PC-3 (cell line): ENCODE measurements at regions not wholly inside any gene's neighbourhood (a gene's known extent, or its start where the extent isn't known, plus 50 kb on each side); places are given as distances from the start of the nearest gene placed in this dataset.

Experiments
- ATAC-seq: fragments of 200-7000 bp; cut with Tn5 transposase; 2 replicates; pipeline ENCODE4 v1.9.1; 2020; ENCODE audit warnings: mild to moderate bottlenecking, moderate library complexity
- BruUV-seq: library from RNA; stranded (reverse); fragments of 400-500 nt; replicated peaks from 2 replicates; lab custom pipeline; 2021; lab: Mats Ljungman, UMichigan
- CTCF ChIA-PET: fragments of 300-600 bp; sonication (Branson Sonifier 250); formaldehyde crosslinking; loops from one replicate; lab custom pipeline; 2022; ENCODE audit warnings: antibody characterized with exemption; lab: Charles Lee
- POLR2A ChIA-PET: fragments of 300-600 bp; sonication (Branson Sonifier 250); formaldehyde crosslinking; loops from one replicate; lab custom pipeline; 2022; ENCODE audit warnings: antibody characterized with exemption; ENCODE audit not compliant: unreplicated experiment; lab: Charles Lee
- DNase-seq: peaks from one replicate; pipeline ENCODE4 v3.0.0-alpha.2; 2015
- H2AFZ ChIP-seq: fragments of 300-600 bp; sonication (generic); 2 replicates; pipeline ENCODE4 v1.6.0; 2016; ENCODE audit warnings: antibody characterized with exemption, low read length
- H3F3A ChIP-seq: fragments of 300-600 bp; sonication (generic); one replicate; pipeline ENCODE4 v1.6.0; 2017; ENCODE audit warnings: antibody characterized with exemption, low read length, control low read depth, mild to moderate bottlenecking; ENCODE audit not compliant: unreplicated experiment
- H3K27ac ChIP-seq: fragments of 300-600 bp; sonication (generic); 2 replicates; pipeline ENCODE4 v1.5.1; 2016; ENCODE audit warnings: mild to moderate bottlenecking, low read length
- H3K27me3 ChIP-seq: fragments of 300-600 bp; sonication (generic); 2 replicates; pipeline ENCODE4 v1.6.1; 2016; ENCODE audit warnings: low read length, mixed read lengths
- H3K36me3 ChIP-seq: fragments of 300-600 bp; sonication (generic); 2 replicates; pipeline ENCODE4 v1.6.1; 2016; ENCODE audit warnings: low read depth, mixed run types, low read length, mixed read lengths
- H3K4me1 ChIP-seq: fragments of 300-600 bp; sonication (generic); 2 replicates; pipeline ENCODE4 v1.5.1; 2016; ENCODE audit warnings: low read length; ENCODE audit not compliant: insufficient read depth
- H3K4me2 ChIP-seq: fragments of 300-600 bp; sonication (generic); 2 replicates; pipeline ENCODE4 v1.6.0; 2016; ENCODE audit warnings: low read length
- H3K4me3 ChIP-seq: fragments of 300-600 bp; sonication (generic); 2 replicates; pipeline ENCODE4 v1.5.1; 2016; ENCODE audit warnings: mild to moderate bottlenecking, low read length, mixed read lengths
- H3K79me2 ChIP-seq: fragments of 300-600 bp; sonication (generic); 2 replicates; pipeline ENCODE4 v1.6.1; 2017; ENCODE audit warnings: low read length, mixed read lengths
- H3K9ac ChIP-seq: fragments of 300-600 bp; sonication (generic); 2 replicates; pipeline ENCODE4 v1.6.0; 2016; ENCODE audit warnings: mild to moderate bottlenecking, low read length
- H3K9me2 ChIP-seq: fragments of 300-600 bp; sonication (generic); replicated peaks from 2 replicates; pipeline ENCODE4 v1.6.1; 2016; ENCODE audit warnings: mixed run types, low read length, mixed read lengths
- H3K9me3 ChIP-seq: fragments of 300-600 bp; sonication (generic); 2 replicates; pipeline ENCODE4 v1.6.1; 2016; ENCODE audit warnings: low read length, mixed read lengths
- H4K20me1 ChIP-seq: fragments of 300-600 bp; sonication (generic); 2 replicates; pipeline ENCODE4 v1.6.1; 2016; ENCODE audit warnings: low read length, mixed read lengths
- EZH2 ChIP-seq: fragments of 300-600 bp; sonication (generic); IDR thresholded peaks from one replicate; pipeline ENCODE4 v1.6.1; 2017; ENCODE audit warnings: antibody characterized with exemption, mild to moderate bottlenecking, low read length; ENCODE audit not compliant: unreplicated experiment
- EZH2phosphoT487 ChIP-seq: fragments of 300-600 bp; sonication (generic); IDR thresholded peaks from 2 replicates; pipeline ENCODE4 v1.6.1; 2018; ENCODE audit warnings: mild to moderate bottlenecking, antibody characterized with exemption, low read length, borderline replicate concordance
- intact Hi-C: fragments of 100-400 bp; cut with micrococcal nuclease; formaldehyde crosslinking; loops from 2 replicates; pipeline ENCODE4 v1.9.0; 2023
- TF ChIP-seq, protein P1 (sequence below): fragments of 300-600 bp; sonication (generic); conservative IDR thresholded peaks from 2 replicates; pipeline ENCODE4 v1.5.1; 2017; ENCODE audit warnings: antibody characterized with exemption, low read depth, mild to moderate bottlenecking, low read length

DNA sequence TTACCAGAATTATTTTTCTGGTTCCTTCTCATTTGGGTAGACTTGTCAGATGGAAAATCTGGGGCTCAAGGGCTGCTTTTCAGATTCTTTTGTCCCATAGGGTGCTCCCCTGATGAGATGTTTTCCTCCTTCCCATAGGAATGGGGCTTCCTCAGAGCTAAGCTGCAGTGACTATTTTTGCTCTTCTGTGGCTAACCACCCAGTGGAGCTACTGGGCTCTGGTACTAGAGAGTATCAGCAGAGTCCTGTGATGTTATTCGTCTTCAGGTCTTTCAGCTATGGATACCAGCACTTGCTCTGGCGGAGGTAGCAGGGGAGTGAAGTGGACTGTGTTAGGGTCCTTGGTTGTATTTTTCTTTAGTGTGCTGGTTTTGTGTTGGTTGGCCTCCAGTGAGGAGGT, 716.1 kb upstream of the LMO3 start:
- TF ChIP-seq EZH2phosphoT487 (no peak), EZH2 (no peak)
- TF ChIP-seq, protein P1, sequence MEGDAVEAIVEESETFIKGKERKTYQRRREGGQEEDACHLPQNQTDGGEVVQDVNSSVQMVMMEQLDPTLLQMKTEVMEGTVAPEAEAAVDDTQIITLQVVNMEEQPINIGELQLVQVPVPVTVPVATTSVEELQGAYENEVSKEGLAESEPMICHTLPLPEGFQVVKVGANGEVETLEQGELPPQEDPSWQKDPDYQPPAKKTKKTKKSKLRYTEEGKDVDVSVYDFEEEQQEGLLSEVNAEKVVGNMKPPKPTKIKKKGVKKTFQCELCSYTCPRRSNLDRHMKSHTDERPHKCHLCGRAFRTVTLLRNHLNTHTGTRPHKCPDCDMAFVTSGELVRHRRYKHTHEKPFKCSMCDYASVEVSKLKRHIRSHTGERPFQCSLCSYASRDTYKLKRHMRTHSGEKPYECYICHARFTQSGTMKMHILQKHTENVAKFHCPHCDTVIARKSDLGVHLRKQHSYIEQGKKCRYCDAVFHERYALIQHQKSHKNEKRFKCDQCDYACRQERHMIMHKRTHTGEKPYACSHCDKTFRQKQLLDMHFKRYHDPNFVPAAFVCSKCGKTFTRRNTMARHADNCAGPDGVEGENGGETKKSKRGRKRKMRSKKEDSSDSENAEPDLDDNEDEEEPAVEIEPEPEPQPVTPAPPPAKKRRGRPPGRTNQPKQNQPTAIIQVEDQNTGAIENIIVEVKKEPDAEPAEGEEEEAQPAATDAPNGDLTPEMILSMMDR: no peak
- H3K27ac ChIP-seq: no peak overlapping the region
- H2AFZ ChIP-seq: no peak overlapping the region

DNA sequence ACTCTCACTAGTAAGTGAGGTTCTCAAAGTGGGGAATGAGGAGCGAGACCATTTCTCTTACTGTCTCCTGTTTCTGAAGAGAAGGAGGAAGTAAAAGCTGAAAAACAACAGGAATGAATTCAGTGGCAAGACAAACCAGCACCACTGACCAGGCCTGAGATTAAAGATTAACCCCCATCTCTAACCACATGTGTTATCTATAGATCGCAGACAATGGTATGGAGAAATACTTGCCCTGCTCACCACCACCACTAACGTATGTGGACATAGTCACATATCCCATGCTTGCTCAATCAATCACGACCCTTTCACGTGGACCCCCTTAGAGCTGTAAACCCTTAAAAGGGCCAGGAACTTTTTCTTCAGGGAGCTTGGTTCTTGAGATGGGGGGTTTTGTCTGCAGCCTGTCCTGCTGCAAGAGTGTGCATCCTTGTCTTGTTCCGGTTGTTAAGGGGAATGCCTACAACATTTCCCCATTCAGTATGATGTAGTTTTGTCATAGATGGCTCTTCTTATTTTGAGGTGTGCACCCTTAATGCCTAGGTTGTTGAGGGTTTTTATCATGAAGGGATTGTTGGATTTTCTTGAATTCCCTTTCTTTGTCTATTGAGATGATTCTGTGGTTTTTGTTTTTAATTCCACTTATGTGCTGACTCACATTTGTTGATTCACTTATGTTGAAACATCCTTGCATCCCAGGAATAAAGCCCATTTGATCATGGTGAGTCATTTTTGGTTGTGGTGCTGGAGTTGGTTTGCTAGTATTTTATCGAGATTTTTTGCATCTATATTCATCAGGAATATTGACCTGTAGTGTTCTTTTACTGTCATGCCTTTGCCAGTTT, 698.8 kb upstream of the LMO3 start:
- BruUV-seq: no TSS peak
- POLR2A ChIA-PET: no interaction called here
- H3K4me1 ChIP-seq: peaks cover 29% of the 10 kb centered on the region
- ATAC-seq (peak; percentile 87), DNase-seq (peak; percentile 87)
- no peaks in the 10 kb centered on the region for H3F3A ChIP-seq
- TF ChIP-seq, protein P1: no peak
- no peak for TF ChIP-seq EZH2
- TF ChIP-seq EZH2phosphoT487: no peak
- no peak overlapping the region for H3K4me2 ChIP-seq
- peaks cover 10% of the 10 kb centered on the region; the same call in 1 of the 2 replicates for H3K36me3 ChIP-seq
- no peaks in the 10 kb centered on the region for H3K79me2 ChIP-seq
- CTCF ChIA-PET: no interaction called here
- H3K9me2 ChIP-seq: no peaks in the 10 kb centered on the region
- intact Hi-C loops: no loop called here
- no peaks in the 10 kb centered on the region for H3K27me3 ChIP-seq
- no peaks in the 10 kb centered on the region for H4K20me1 ChIP-seq
- peaks cover 16% of the 10 kb centered on the region for H3K9me3 ChIP-seq
- H3K9ac ChIP-seq: no peak overlapping the region; the same call in 1 of the 2 replicates
- no peak overlapping the region for H3K4me3 ChIP-seq
- H2AFZ ChIP-seq: no peak overlapping the region
- H3K27ac ChIP-seq: peak overlapping the region; percentile 88

More for the DNA sequence above, 716.1 kb upstream of the LMO3 start:
- CTCF ChIA-PET: no interaction called here
- no TSS peak for BruUV-seq
- ATAC-seq (no peak), DNase-seq (no peak)
- H3K4me1 ChIP-seq: no peaks in the 10 kb centered on the region
- no peaks in the 10 kb centered on the region for H3K9me2 ChIP-seq
- H3K27me3 ChIP-seq: no peaks in the 10 kb centered on the region
- H4K20me1 ChIP-seq: no peaks in the 10 kb centered on the region
- H3K9me3 ChIP-seq: no peaks in the 10 kb centered on the region
- H3K4me3 ChIP-seq: no peak overlapping the region
- H3K36me3 ChIP-seq: no peaks in the 10 kb centered on the region
- no peaks in the 10 kb centered on the region for H3K79me2 ChIP-seq
- H3K4me2 ChIP-seq: no peak overlapping the region
- intact Hi-C loops: no loop called here
- no peaks in the 10 kb centered on the region for H3F3A ChIP-seq
- POLR2A ChIA-PET: no interaction called here
- no peak overlapping the region for H3K9ac ChIP-seq

DNA sequence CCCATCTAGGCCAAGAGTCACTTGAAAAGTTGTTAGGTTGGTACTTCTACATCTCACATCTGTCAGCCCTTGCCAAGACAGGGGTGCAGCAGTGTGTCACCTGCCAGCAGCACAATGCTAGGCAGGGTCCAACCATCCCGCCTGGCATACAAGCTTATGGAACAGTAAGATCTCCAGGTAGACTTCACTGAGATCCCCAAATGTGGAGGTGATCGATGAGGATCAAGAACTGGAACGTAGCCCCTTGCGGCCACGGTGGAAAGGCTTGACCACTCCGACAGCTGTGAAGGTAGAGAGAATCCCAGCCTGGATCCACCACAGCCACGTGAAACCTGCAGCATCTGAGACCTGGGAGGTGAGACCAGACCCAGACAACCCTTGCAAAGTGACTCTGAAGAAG, 696.0 kb upstream of the LMO3 start:
- intact Hi-C loops: no loop called here
- TF ChIP-seq EZH2: no peak
- TF ChIP-seq, protein P1: no peak
- no peak for TF ChIP-seq EZH2phosphoT487
- H3K79me2 ChIP-seq: no peaks in the 10 kb centered on the region
- no TSS peak for BruUV-seq
- ChIA-PET CTCF (no interaction called here), POLR2A (no interaction called here)
- H4K20me1 ChIP-seq: no peaks in the 10 kb centered on the region
- no peaks in the 10 kb centered on the region for H3F3A ChIP-seq
- no peaks in the 10 kb centered on the region for H3K9me2 ChIP-seq
- no peak overlapping the region for H3K4me2 ChIP-seq
- H3K4me1 ChIP-seq: peaks cover 17% of the 10 kb centered on the region
- no peak overlapping the region for H3K4me3 ChIP-seq
- H3K9me3 ChIP-seq: peaks cover 16% of the 10 kb centered on the region
- no peak for ATAC-seq
- no peak overlapping the region for H3K27ac ChIP-seq
- H2AFZ ChIP-seq: no peak overlapping the region
- no peak for DNase-seq
- no peak overlapping the region for H3K9ac ChIP-seq
- peaks cover 10% of the 10 kb centered on the region; the same call in 1 of the 2 replicates for H3K36me3 ChIP-seq
- no peaks in the 10 kb centered on the region for H3K27me3 ChIP-seq
